ENCODE measurements at regions not wholly inside any gene's neighbourhood (a gene's known extent, or its start where the extent isn't known, plus 50 kb on each side); places are given as distances from the start of the nearest gene placed in this dataset.

- CTCF ChIA-PET = no interaction called here
- peaks cover 5 to 6% (median 6%) of the 10 kb centered on the region in 3 donors for H3K4me1 Mint-ChIP-seq
These were observed 49.9 kb upstream of the HELT start for GRCh38 chr4:184968366-184968765.

More at GRCh38 chr4:184968366-184968765, 49.9 kb upstream of the HELT start:
- H3K27me3 Mint-ChIP-seq = peaks cover 17% of the 10 kb centered on the region in 2 donors
- POLR2A ChIA-PET = interaction anchor here (0.7 kb wide), 1 partner anchor 1463 kb away, joined by 3 read pairs; no protein-coding TSS in a partner anchor
- no peaks in the 10 kb centered on the region for H3K4me1 ChIP-seq (ENCODE audit: insufficient read depth, low read length)
- H3K4me3 Mint-ChIP-seq = peak overlapping the region in 3 of 7 donors; percentile 2 to 12 (median 4)
- H3K36me3 ChIP-seq (ENCODE audit: insufficient read depth, low read length) = no peaks in the 10 kb centered on the region
- peak in 1 of 5 donors; percentile 16 for DNase-seq
- peaks cover 5 to 21% (median 9%) of the 10 kb centered on the region in 5 donors for H3K9me3 Mint-ChIP-seq
- H3K27me3 ChIP-seq (ENCODE audit: insufficient read depth, low read length, poor library complexity, severe bottlenecking) = no peaks in the 10 kb centered on the region
- H3K4me3 ChIP-seq (ENCODE audit: low read length) = no peak overlapping the region
- H3K27ac Mint-ChIP-seq = peak overlapping the region in 2 of 8 donors; percentile 14 to 91
- no peak overlapping the region for H3K27ac ChIP-seq (ENCODE audit: low read depth, low read length)
- H3K9me3 ChIP-seq (ENCODE audit: low read length) = no peaks in the 10 kb centered on the region
- peaks cover 2 to 7% (median 3%) of the 10 kb centered on the region in 3 donors for H3K36me3 Mint-ChIP-seq

Data from CD8-positive, alpha-beta memory T cell (primary cell).